SK-N-SH treated with all-trans-retinoic acid at 6 μM for 48 hours (cell line): ENCODE measurements at regions not wholly inside any gene's neighbourhood (a gene's known extent, or its start where the extent isn't known, plus 50 kb on each side); places are given as distances from the start of the nearest gene placed in this dataset.

Experiments used
- ATAC-seq: fragments of 200-7000 bp; cut with Tn5 transposase; 3 replicates; pipeline ENCODE4 v1.9.1; 2020; ENCODE audit warnings: mild to moderate bottlenecking, moderate library complexity
- ARNTL ChIP-seq: fragments of 450-650 bp; formaldehyde crosslinking; IDR thresholded peaks from 2 replicates; pipeline ENCODE4 v1.5.0; 2020; ENCODE audit warnings: low read depth, mild to moderate bottlenecking, moderate library complexity, borderline replicate concordance
- BACH2 ChIP-seq: fragments of 250-450 bp; sonication (Bioruptor Pico); IDR thresholded peaks from 2 replicates; pipeline ENCODE4 v1.9.0; 2021; ENCODE audit warnings: mild to moderate bottlenecking, borderline replicate concordance
- CREB5 ChIP-seq: fragments of 250-450 bp; sonication (Bioruptor Pico); IDR thresholded peaks from 2 replicates; pipeline ENCODE4 v1.5.1; 2020; ENCODE audit warnings: low read depth, mild to moderate bottlenecking, moderate library complexity
- CSDC2 ChIP-seq: fragments of 250-450 bp; sonication (Bioruptor Pico); IDR thresholded peaks from 2 replicates; pipeline ENCODE4 v1.5.0; 2020; ENCODE audit warnings: mild to moderate bottlenecking, moderate library complexity
- ESRRG ChIP-seq: fragments of 250-450 bp; sonication (Bioruptor Pico); IDR thresholded peaks from 2 replicates; pipeline ENCODE4 v1.6.1; 2021; ENCODE audit warnings: mild to moderate bottlenecking
- GLIS3 ChIP-seq: fragments of 250-450 bp; sonication (Bioruptor Pico); IDR thresholded peaks from 2 replicates; pipeline ENCODE4 v1.5.0; 2020; ENCODE audit warnings: mild to moderate bottlenecking, moderate library complexity
- ISL1 ChIP-seq: fragments of 250-450 bp; sonication (Bioruptor Pico); IDR thresholded peaks from 2 replicates; pipeline ENCODE4 v2.1.2; 2022; ENCODE audit warnings: mild to moderate bottlenecking, moderate library complexity
- OSR1 ChIP-seq: fragments of 250-450 bp; sonication (Bioruptor Pico); IDR thresholded peaks from 2 replicates; pipeline ENCODE4 v1.8.0; 2022; ENCODE audit warnings: moderate library complexity, mild to moderate bottlenecking, inconsistent platforms
- PATZ1 ChIP-seq: fragments of 250-450 bp; sonication (Bioruptor Pico); IDR thresholded peaks from 2 replicates; pipeline ENCODE4 v1.8.0; 2020; ENCODE audit warnings: mild to moderate bottlenecking, moderate library complexity, borderline replicate concordance
- POU6F1 ChIP-seq: fragments of 250-450 bp; sonication (Bioruptor Pico); IDR thresholded peaks from 2 replicates; pipeline ENCODE4 v1.8.0; 2021; ENCODE audit warnings: low read depth, mild to moderate bottlenecking, moderate library complexity, borderline replicate concordance
- PPARA ChIP-seq: fragments of 250-450 bp; sonication (Bioruptor Pico); IDR thresholded peaks from 2 replicates; pipeline ENCODE4 v1.5.0; 2020; ENCODE audit warnings: mild to moderate bottlenecking, borderline replicate concordance
- RARB ChIP-seq: fragments of 250-450 bp; sonication (Bioruptor Pico); IDR thresholded peaks from 2 replicates; pipeline ENCODE4 v1.8.0; 2021; ENCODE audit warnings: mild to moderate bottlenecking, moderate library complexity
- SNAI2 ChIP-seq: fragments of 250-450 bp; sonication (Bioruptor Pico); IDR thresholded peaks from 2 replicates; pipeline ENCODE4 v1.5.0; 2020; ENCODE audit warnings: mild to moderate bottlenecking, moderate library complexity
- TCF4 ChIP-seq: fragments of 250-450 bp; sonication (Bioruptor Pico); IDR thresholded peaks from 2 replicates; pipeline ENCODE4 v1.8.0; 2021; ENCODE audit warnings: mild to moderate bottlenecking, moderate library complexity, borderline replicate concordance
- TOX ChIP-seq: fragments of 250-450 bp; sonication (Bioruptor Pico); IDR thresholded peaks from 2 replicates; pipeline ENCODE4 v1.8.0; 2021; ENCODE audit warnings: mild to moderate bottlenecking, moderate library complexity, borderline replicate concordance
- TSHZ2 ChIP-seq: fragments of 250-450 bp; sonication (Bioruptor Pico); IDR thresholded peaks from 2 replicates; pipeline ENCODE4 v1.5.0; 2020; ENCODE audit warnings: mild to moderate bottlenecking, moderate library complexity
- ZC3H10 ChIP-seq: fragments of 250-450 bp; sonication (Bioruptor Pico); IDR thresholded peaks from 2 replicates; pipeline ENCODE4 v1.5.1; 2021; ENCODE audit warnings: mild to moderate bottlenecking, moderate library complexity
- ZFP30 ChIP-seq: fragments of 450-650 bp; formaldehyde crosslinking; IDR thresholded peaks from 2 replicates; pipeline ENCODE4 v1.5.0; 2022; ENCODE audit warnings: mild to moderate bottlenecking, moderate library complexity
- ZNF565 ChIP-seq: fragments of 450-650 bp; formaldehyde crosslinking; conservative IDR thresholded peaks from 2 replicates; pipeline ENCODE4 v1.5.0; 2020; ENCODE audit warnings: low read depth, mild to moderate bottlenecking, moderate library complexity
- ZNF70 ChIP-seq: fragments of 450-650 bp; formaldehyde crosslinking; IDR thresholded peaks from 2 replicates; pipeline ENCODE4 v1.5.0; 2020; ENCODE audit warnings: mild to moderate bottlenecking, moderate library complexity
- ZNF8 ChIP-seq: fragments of 450-650 bp; formaldehyde crosslinking; IDR thresholded peaks from 2 replicates; pipeline ENCODE4 v1.5.0; 2020; ENCODE audit warnings: mild to moderate bottlenecking, moderate library complexity

- ATAC-seq, result no peak
Observed at GRCh38 chr1:67485046-67485811, 55.0 kb upstream of the SERBP1 start.

GRCh38 chr1:67489643-67490042 lies 59.4 kb upstream of the SERBP1 start:
- TF ChIP-seq POU6F1 (CRISPR knock-in tag) (no peak), ISL1 (CRISPR knock-in tag) (no peak), GLIS3 (no peak), ZFP30 (CRISPR knock-in tag) (no peak), ARNTL (no peak), ZNF70 (CRISPR knock-in tag) (no peak), RARB (CRISPR knock-in tag) (no peak), TOX (CRISPR knock-in tag) (no peak), SNAI2 (CRISPR knock-in tag) (no peak), TSHZ2 (no peak), TCF4 (CRISPR knock-in tag) (no peak), PATZ1 (CRISPR knock-in tag) (no peak), BACH2 (no peak), ZNF565 (CRISPR knock-in tag) (no peak), ZNF8 (no peak)
- peak; percentile 93 for ATAC-seq

More at GRCh38 chr1:67485046-67485811, 55.0 kb upstream of the SERBP1 start:
- TF ChIP-seq RARB (CRISPR knock-in tag) (no peak), ZFP30 (CRISPR knock-in tag) (no peak), OSR1 (no peak), PPARA (CRISPR knock-in tag) (no peak), CSDC2 (CRISPR knock-in tag) (no peak), ISL1 (CRISPR knock-in tag) (no peak), POU6F1 (CRISPR knock-in tag) (no peak), GLIS3 (no peak), ESRRG (CRISPR knock-in tag) (no peak), SNAI2 (CRISPR knock-in tag) (no peak), ZNF565 (CRISPR knock-in tag) (no peak)

- TF ChIP-seq ESRRG (CRISPR knock-in tag), result no peak
- ATAC-seq, result no peak
Observed at GRCh38 chr1:67491280-67491679, 61.1 kb upstream of the SERBP1 start.

GRCh38 chr1:67493148-67493547 lies 62.9 kb upstream of the SERBP1 start:
- ATAC-seq, result no peak
- TF ChIP-seq ARNTL (no peak), PPARA (CRISPR knock-in tag) (no peak), PATZ1 (CRISPR knock-in tag) (no peak), ZNF8 (no peak), ZFP30 (CRISPR knock-in tag) (no peak), ZC3H10 (no peak), CREB5 (no peak), TCF4 (CRISPR knock-in tag) (no peak)
